ENCODE measurements at regions not wholly inside any gene's neighbourhood (a gene's known extent, or its start where the extent isn't known, plus 50 kb on each side); places are given as distances from the start of the nearest gene placed in this dataset.

GRCh38 chr3:157999246-157999645, 107.0 kb downstream of the SHOX2 start:
- TF ChIP-seq TAF1 (IDR thresholded peaks at IDR 0.05; ENCODE audit: low read depth) (no peak), TCF12 (IDR thresholded peaks at IDR 0.05; ENCODE audit: low read depth) (no peak), MAX (IDR thresholded peaks at IDR 0.05) (no peak), REST (IDR thresholded peaks at IDR 0.05; ENCODE audit: low read depth) (no peak), ZBTB7A (IDR thresholded peaks at IDR 0.05; ENCODE audit: low read depth) (no peak)
